ENCODE measurements at regions not wholly inside any gene's neighbourhood (a gene's known extent, or its start where the extent isn't known, plus 50 kb on each side); places are given as distances from the start of the nearest gene placed in this dataset.

DNA sequence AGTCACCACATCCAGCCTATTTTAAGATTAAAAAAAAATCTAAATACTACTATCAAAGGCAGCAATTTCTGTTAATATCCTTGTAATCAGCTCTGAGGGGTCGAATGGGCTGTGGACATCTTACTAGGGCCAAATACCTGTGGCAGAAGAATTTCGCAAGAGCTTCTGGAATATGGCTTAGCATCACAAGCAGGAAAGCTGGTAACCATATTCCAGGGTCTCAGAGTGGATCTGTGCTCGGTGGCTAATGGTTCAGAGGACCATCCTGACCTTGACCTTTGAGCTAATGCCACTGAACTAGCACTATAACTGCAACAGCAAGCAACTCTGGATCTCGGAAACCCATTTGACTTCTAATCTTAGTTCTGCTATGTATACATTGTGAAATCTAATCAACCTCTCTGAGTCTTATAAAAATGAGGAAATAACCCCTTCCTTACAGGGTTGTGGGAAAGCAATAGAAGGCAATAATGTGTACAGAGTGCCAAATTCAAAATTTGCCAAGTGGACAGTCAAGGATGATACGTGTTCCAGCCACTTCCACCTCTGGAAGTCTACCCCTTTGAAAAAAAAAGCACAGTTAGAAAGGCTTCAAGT lies 65.5 kb downstream of the CYP26A1 start:
- no peaks in the 10 kb centered on the region for H3K27me3 ChIP-seq (ENCODE audit: insufficient read depth, low read length)
- H3K4me3 ChIP-seq (ENCODE audit: low read depth, low read length, poor library complexity, severe bottlenecking), result no peak overlapping the region
- no peaks in the 10 kb centered on the region for H3F3A ChIP-seq (ENCODE audit: insufficient read depth, low read length)
- no peak overlapping the region for H3K9ac ChIP-seq (ENCODE audit: low read length)
- no peaks in the 10 kb centered on the region for H3K9me3 ChIP-seq (ENCODE audit: low read length)
- H3K9me2 ChIP-seq (ENCODE audit: low read depth, low read length), result no peaks in the 10 kb centered on the region
- no peaks in the 10 kb centered on the region for H3K36me3 ChIP-seq (ENCODE audit: insufficient read depth, low read length)
- TF ChIP-seq EZH2 (IDR thresholded peaks at IDR 0.05; ENCODE audit: borderline replicate concordance, low read length) (no peak), CTCF (IDR thresholded peaks at IDR 0.05; ENCODE audit: low read length) (no peak)
- H3K4me1 ChIP-seq (ENCODE audit: insufficient read depth, low read length, severe bottlenecking), result no peaks in the 10 kb centered on the region
- H3K79me2 ChIP-seq (ENCODE audit: insufficient read depth, low read length), result no peaks in the 10 kb centered on the region
- no peak overlapping the region for H2AFZ ChIP-seq (ENCODE audit: low read length)
- H3K27ac ChIP-seq (ENCODE audit: low read depth, low read length, poor library complexity, severe bottlenecking), result no peak overlapping the region
- no peak overlapping the region for H3K4me2 ChIP-seq (ENCODE audit: low read length)
- H4K20me1 ChIP-seq (ENCODE audit: insufficient read depth, low read length), result no peaks in the 10 kb centered on the region

DNA sequence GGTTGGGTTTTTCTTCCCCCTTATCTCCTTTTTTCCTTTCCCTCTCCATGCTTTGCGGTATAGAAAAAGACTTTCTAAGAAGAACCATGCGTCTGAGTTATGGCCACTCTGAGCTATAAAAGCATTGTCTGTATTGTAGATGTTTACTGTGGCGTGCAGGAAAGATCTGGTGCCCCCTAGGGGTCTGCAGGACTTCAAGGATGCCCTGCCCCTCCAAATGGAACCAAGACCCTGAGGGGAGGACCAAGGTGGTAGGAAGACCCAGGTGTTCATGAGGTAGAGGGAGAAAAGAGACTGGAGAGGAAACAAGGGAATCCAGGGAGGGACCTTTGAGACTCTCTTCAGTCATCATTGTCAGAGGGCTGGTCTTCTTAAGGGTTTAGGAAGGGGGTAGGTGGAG lies 68.8 kb downstream of the CYP26A1 start:
- TF ChIP-seq EZH2 (IDR thresholded peaks at IDR 0.05; ENCODE audit: borderline replicate concordance, low read length) (no peak), CTCF (IDR thresholded peaks at IDR 0.05; ENCODE audit: low read length) (no peak)
- no peaks in the 10 kb centered on the region for H3K9me3 ChIP-seq (ENCODE audit: low read length)
- no peak overlapping the region for H3K9ac ChIP-seq (ENCODE audit: low read length)
- no peaks in the 10 kb centered on the region for H4K20me1 ChIP-seq (ENCODE audit: insufficient read depth, low read length)
- no peak overlapping the region for H3K27ac ChIP-seq (ENCODE audit: low read depth, low read length, poor library complexity, severe bottlenecking)
- no peaks in the 10 kb centered on the region for H3K4me1 ChIP-seq (ENCODE audit: insufficient read depth, low read length, severe bottlenecking)
- no peak overlapping the region for H2AFZ ChIP-seq (ENCODE audit: low read length)
- H3K4me3 ChIP-seq (ENCODE audit: low read depth, low read length, poor library complexity, severe bottlenecking), result no peak overlapping the region
- H3K36me3 ChIP-seq (ENCODE audit: insufficient read depth, low read length), result no peaks in the 10 kb centered on the region
- no peaks in the 10 kb centered on the region for H3K79me2 ChIP-seq (ENCODE audit: insufficient read depth, low read length)
- H3K9me2 ChIP-seq (ENCODE audit: low read depth, low read length), result no peaks in the 10 kb centered on the region
- no peak overlapping the region for H3K4me2 ChIP-seq (ENCODE audit: low read length)
- no peaks in the 10 kb centered on the region for H3K27me3 ChIP-seq (ENCODE audit: insufficient read depth, low read length)
- no peaks in the 10 kb centered on the region for H3F3A ChIP-seq (ENCODE audit: insufficient read depth, low read length)

DNA sequence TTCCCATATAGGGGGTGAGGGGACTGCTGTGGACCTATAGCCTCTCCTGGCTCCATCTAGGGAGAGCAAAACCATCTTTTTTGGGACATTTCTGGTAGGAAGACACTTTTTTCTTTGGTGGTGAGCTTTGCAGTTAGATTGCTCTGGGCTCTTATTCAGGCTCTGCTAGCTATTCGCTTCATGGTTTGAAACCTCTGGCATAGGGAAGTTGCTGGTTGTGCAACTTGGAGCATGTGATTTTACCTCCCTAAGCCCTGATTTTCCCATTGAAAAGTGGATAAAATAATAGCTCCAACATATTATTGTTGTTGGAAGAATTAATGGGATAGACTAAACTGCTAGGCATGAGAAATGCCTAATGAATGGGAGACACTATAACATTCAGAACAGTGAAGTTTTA lies 69.6 kb downstream of the CYP26A1 start:
- Histone ChIP-seq H2AFZ (ENCODE audit: low read length) (no peak overlapping the region), H3K4me1 (ENCODE audit: insufficient read depth, low read length, severe bottlenecking) (no peaks in the 10 kb centered on the region), H3K79me2 (ENCODE audit: insufficient read depth, low read length) (no peaks in the 10 kb centered on the region), H3F3A (ENCODE audit: insufficient read depth, low read length) (no peaks in the 10 kb centered on the region), H3K36me3 (ENCODE audit: insufficient read depth, low read length) (no peaks in the 10 kb centered on the region), H3K27me3 (ENCODE audit: insufficient read depth, low read length) (no peaks in the 10 kb centered on the region), H4K20me1 (ENCODE audit: insufficient read depth, low read length) (no peaks in the 10 kb centered on the region), H3K9me2 (ENCODE audit: low read depth, low read length) (no peaks in the 10 kb centered on the region), H3K27ac (ENCODE audit: low read depth, low read length, poor library complexity, severe bottlenecking) (no peak overlapping the region), H3K4me2 (ENCODE audit: low read length) (no peak overlapping the region), H3K9me3 (ENCODE audit: low read length) (no peaks in the 10 kb centered on the region), H3K4me3 (ENCODE audit: low read depth, low read length, poor library complexity, severe bottlenecking) (no peak overlapping the region), H3K9ac (ENCODE audit: low read length) (no peak overlapping the region)
- TF ChIP-seq EZH2 (IDR thresholded peaks at IDR 0.05; ENCODE audit: borderline replicate concordance, low read length) (no peak), CTCF (IDR thresholded peaks at IDR 0.05; ENCODE audit: low read length) (no peak)

Measured in OCI-LY1 (cell line).